GM12892 (cell line): ENCODE measurements at regions not wholly inside any gene's neighbourhood (a gene's known extent, or its start where the extent isn't known, plus 50 kb on each side); places are given as distances from the start of the nearest gene placed in this dataset.

ENCODE experiments used
- DNase-seq: peaks from one replicate; pipeline ENCODE4 v3.0.0; 2011; ENCODE audit not compliant: insufficient read length
- FAIRE-seq: peaks from 2 replicates; lab custom pipeline; 2011; peaks lifted over from hg19 to GRCh38; lab: Jason Lieb, UNC
- POLR2A ChIP-seq: IDR thresholded peaks from 2 replicates; pipeline ENCODE4 v1.6.1; 2011; ENCODE audit warnings: low read depth, low read length, control low read depth
- POLR2AphosphoS5 ChIP-seq: IDR thresholded peaks from 2 replicates; pipeline ENCODE4 v1.6.1; 2011; ENCODE audit warnings: low read depth, low read length, control low read depth
- TAF1 ChIP-seq: IDR thresholded peaks from 2 replicates; pipeline ENCODE4 v1.6.1; 2011; ENCODE audit warnings: low read depth, mild to moderate bottlenecking, control low read depth, low read length, borderline replicate concordance

DNA sequence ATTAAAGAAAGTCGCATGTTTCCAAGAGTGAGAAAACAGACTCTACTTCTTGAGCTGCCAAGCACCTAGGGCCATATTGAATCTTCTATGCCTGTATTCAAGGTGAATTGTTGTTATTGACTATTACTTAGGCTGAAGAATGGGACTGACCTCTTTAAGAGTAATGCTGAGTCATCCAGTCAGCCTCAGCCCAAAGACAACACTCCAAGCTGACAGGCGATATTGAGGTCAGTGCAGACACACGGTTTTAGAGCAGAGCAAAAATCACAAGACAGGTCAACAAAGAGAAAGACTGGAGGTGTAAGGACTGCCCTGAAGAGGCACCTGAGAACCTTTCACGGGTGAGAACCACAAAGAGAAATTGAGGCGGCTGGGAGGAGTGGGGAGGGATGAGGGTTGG, 146.9 kb downstream of the MIS18A start:
- TF ChIP-seq TAF1 (no peak), POLR2AphosphoS5 (no peak), POLR2A (no peak)
- no peak for FAIRE-seq
- DNase-seq = no peak

DNA sequence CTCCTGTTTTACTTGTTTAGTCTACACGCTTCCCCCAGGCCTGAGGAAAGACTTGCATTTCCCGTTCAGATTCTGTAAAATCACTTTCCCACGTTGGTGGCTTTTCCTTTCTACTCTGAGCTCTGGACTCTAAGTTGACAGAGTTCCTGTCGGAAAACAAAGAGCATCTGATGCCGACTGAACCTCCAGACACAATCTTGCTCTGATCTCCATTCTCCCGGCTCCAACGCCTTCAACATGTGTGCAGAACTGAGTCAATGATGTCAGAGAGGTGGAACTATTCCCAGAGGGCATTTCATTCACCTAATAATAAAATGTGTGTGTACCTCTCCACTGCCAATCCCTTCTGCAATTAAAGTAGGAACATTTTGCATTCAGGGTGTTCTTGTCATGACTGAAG, 147.7 kb downstream of the MIS18A start:
- TF ChIP-seq POLR2AphosphoS5 (no peak), POLR2A (no peak), TAF1 (no peak)
- FAIRE-seq = no peak

DNA sequence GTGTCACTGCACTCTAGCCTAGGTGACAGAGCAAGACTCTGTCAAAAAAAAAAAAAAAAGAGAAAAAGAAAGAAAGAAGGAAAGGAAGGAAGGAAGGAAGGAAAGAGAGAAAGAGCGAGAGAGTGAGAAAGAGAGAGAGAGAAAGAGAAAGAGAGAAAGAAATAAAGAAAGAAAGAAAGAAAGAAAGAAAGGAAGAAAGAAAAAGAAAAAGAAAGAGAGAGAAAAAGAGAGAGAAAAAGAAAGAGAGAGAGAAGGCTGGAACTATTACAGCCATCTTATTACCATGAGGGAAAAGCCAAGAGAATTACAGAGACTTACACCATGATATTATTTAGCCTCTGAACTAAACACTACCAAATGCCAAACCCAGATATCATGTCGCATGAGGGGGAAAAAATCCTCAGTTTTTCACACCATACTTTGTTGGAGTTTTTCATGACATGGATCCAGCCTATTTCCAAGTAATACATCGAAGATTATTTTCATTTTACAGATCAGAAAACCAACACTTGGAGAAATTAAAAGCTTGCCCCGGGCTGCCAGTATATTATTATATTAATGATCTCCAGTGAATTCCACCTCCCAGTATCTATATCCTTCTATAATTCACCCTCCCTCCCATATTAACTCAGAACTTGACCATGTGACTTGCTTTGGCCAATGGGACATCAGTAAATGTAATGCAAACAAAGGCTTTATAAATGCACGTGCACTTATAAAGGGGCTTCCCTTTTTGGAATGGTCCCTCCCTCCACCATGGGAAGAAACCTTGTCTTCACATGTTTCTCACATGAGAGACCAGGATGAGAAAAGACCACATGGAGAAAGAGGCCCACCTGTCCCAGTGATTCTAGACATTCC, 148.6 kb downstream of the MIS18A start:
- TF ChIP-seq POLR2A (no peak), TAF1 (no peak), POLR2AphosphoS5 (no peak)
- DNase-seq (no peak), FAIRE-seq (no peak)

More for the DNA sequence above, 147.7 kb downstream of the MIS18A start:
- no peak for DNase-seq

GRCh38 chr21:32127081-32127480, 151.8 kb downstream of the MIS18A start:
- FAIRE-seq = no peak
- no peak for TF ChIP-seq POLR2A
- no peak for TF ChIP-seq POLR2AphosphoS5
- no peak for TF ChIP-seq TAF1
- no peak for DNase-seq

DNA sequence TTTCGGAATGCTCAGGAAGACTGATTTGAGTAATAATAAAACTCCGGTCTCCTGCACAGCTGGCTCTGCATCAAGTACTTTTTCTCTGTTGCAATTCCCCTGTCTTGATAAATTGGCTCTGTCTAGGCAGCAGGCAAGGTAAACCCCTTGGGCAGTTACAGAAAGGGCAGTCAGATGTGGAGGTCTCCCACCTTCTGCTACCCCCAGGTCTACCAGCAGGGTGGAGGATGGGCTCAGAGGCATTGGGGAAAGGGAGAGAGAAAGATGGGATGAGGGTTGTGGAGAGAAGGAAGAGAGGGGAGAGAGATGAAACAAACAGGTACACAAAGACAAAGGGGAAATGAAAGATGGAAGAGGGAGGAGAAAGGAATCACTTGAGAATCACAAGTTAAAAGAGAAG, 156.8 kb downstream of the MIS18A start:
- DNase-seq (no peak), FAIRE-seq (no peak)

DNA sequence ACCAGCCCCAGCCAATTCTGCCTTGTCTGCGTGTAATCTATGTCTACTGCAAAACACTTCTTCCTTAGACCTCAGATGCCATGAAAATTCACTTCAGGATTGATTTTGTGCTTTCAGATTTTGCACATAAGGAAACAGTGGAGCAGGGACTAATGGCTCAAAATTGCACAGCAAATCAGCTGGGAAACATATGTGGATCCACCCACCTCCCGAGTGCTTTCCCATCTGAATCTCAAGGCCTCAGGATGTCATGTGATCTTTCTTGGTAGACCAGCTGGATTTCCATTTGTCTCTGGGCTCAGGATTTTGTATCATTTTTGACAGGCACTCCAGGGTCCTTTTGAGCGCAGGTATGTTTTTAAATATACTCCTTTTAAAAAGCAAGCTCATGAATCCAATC, 158.6 kb downstream of the MIS18A start:
- DNase-seq (no peak), FAIRE-seq (no peak)
- no peak for TF ChIP-seq POLR2AphosphoS5
- TF ChIP-seq POLR2A = no peak
- TF ChIP-seq TAF1 = no peak

More for the DNA sequence above, 156.8 kb downstream of the MIS18A start:
- TF ChIP-seq POLR2A (no peak), TAF1 (no peak), POLR2AphosphoS5 (no peak)

- DNase-seq = no peak
- no peak for FAIRE-seq
Observed at GRCh38 chr21:32119811-32120210, 159.0 kb downstream of the MIS18A start.

GRCh38 chr21:32119389-32119788, 159.5 kb downstream of the MIS18A start:
- no peak for TF ChIP-seq POLR2A
- no peak for TF ChIP-seq POLR2AphosphoS5
- TF ChIP-seq TAF1 = no peak
- FAIRE-seq = no peak
- DNase-seq = no peak

More at GRCh38 chr21:32119811-32120210, 159.0 kb downstream of the MIS18A start:
- TF ChIP-seq POLR2A (no peak), POLR2AphosphoS5 (no peak), TAF1 (no peak)

GRCh38 chr21:32114419-32115035, 164.3 kb downstream of the MIS18A start:
- TF ChIP-seq TAF1 = no peak
- TF ChIP-seq POLR2A = no peak
- no peak for TF ChIP-seq POLR2AphosphoS5
- FAIRE-seq = no peak
- DNase-seq = no peak

GRCh38 chr21:32113486-32113885, 165.4 kb downstream of the MIS18A start:
- FAIRE-seq (no peak), DNase-seq (no peak)
- TF ChIP-seq TAF1 = no peak
- no peak for TF ChIP-seq POLR2A
- no peak for TF ChIP-seq POLR2AphosphoS5

DNA sequence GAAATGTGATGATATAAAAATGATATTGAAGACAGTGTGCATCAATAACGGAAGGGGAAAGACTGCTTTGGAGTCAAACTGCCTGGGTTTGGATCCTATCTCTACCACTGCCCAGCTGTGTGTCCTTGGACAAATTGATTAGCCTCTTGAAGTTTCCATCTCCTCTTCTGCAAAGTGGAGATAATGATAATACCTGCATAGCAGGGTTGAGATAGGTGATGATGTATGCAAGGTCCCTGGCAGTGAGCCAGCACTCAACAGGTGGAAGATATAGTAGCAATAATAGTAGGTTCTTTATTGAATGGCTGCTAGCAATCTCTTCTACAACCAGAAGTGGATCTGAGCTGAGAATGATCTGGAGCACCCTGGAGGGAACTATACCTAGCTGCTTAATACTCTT, 166.7 kb downstream of the MIS18A start:
- no peak for FAIRE-seq
- TF ChIP-seq POLR2AphosphoS5 = no peak
- TF ChIP-seq POLR2A = no peak
- no peak for TF ChIP-seq TAF1
- no peak for DNase-seq

DNA sequence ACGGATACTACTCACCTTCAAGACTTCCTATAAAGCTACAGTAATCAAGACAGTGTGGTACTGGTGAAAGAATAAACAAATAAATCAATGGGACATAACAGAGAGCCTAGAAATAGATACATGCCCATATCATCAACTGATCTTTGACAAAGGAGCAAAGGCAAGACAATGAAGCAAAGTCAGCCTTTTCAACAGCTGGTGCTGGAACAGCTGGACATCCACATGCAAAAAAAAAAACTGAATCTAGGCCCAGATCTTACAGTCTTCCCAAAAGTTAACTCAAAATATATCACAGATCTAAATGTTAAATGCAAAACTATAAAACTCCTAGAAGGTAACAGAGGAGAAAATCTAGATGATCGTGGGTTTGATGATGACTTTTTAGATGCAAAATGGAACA, 170.3 kb downstream of the MIS18A start:
- DNase-seq = no peak
- TF ChIP-seq POLR2A (no peak), TAF1 (no peak), POLR2AphosphoS5 (no peak)
- FAIRE-seq = no peak
